ENCODE measurements at regions not wholly inside any gene's neighbourhood (a gene's known extent, or its start where the extent isn't known, plus 50 kb on each side); places are given as distances from the start of the nearest gene placed in this dataset.
"Not testable (repeated sequence)": the region's sequence is repeated elsewhere in the genome, so short reads cannot be mapped to it uniquely, and the experiment has no call there.

DNA sequence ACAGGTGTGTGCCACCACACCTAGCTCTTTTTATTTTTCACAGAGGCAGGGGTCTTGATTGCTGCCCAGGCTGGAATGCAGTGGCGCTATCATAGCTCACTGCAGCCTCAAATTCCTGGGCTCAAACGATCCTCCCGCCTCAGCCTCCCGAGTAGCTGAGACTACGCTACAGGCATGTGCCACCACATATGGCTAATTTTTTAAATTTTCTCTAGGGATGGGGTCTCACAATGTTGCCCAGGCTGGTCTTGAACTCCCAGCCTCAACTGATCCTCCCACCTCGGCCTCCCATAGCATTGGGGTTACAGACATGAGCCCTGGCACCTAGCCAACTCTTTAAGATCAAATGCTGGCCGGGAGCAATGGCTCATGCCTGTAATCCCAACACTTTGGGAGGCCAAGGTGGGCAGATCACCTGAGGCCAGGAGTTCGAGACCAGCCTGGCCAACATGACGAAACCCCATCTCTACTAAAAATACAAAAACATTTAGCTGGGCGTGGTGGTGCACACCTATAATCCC is 50.6 kb upstream of the MYL10 start:
- not testable (repeated sequence) for DNase-seq (ENCODE audit: low spot score)

- DNase-seq (ENCODE audit: low spot score) = no peak
Measured at GRCh38 chr7:101680406-101681145, 51.5 kb upstream of the MYL10 start.

- DNase-seq (ENCODE audit: low spot score) = peak; percentile 91
Measured at GRCh38 chr7:101681170-101682007, 52.3 kb upstream of the MYL10 start.

GRCh38 chr7:101684983-101685330 is 55.9 kb upstream of the MYL10 start:
- DNase-seq (ENCODE audit: low spot score) = no peak

- DNase-seq (ENCODE audit: low spot score) = peak; percentile 85
Measured at GRCh38 chr7:101686030-101686429, 56.9 kb upstream of the MYL10 start.

GRCh38 chr7:101687081-101687480 is 58.0 kb upstream of the MYL10 start:
- DNase-seq (ENCODE audit: low spot score) = no peak

DNA sequence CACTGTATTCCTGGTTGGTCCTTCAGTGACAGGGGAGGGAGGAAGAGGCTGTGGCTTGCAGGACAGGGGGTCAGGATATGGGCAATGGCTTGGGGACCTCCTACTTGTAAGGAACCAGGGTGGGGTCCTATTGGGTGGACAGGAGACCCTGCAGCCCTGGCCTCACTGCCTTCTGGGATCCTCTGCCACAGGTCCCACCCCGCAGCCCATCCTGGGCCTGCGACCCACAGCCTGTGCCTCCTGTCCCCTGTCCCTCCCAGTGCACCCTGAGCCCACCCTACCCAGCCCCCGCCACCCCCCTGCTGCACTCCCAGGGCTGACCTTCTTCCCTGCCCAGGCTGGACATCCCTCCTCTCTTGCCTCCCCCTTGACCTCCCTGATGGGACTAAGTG is 58.7 kb upstream of the MYL10 start:
- no peak for DNase-seq (ENCODE audit: low spot score)

- peak; percentile 48 for DNase-seq (ENCODE audit: low spot score)
Measured at GRCh38 chr7:101688183-101688831, 59.2 kb upstream of the MYL10 start.

- DNase-seq (ENCODE audit: low spot score) = no peak
Measured at GRCh38 chr7:101688995-101689907, 60.2 kb upstream of the MYL10 start.

DNA sequence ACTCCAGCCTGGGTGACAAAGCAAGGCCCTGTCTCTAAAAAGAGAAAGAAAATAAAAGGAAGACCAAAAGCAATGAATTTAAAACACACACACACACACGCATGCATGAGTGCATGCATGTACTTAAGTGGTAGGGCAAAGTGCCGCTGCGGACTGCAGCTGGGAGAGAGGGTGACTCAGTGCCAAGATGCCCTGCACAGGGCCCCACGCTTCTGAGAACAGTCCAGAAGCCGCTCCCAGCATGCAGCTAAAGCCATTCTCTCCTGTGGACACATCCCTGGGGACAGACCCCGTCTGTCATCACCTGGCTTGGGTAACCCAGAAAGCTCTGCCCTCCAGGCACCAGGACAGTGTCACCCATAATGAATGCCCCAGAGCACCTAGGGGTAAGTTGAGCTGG is 61.0 kb upstream of the MYL10 start:
- no peak for DNase-seq (ENCODE audit: low spot score)

- DNase-seq (ENCODE audit: low spot score) = no peak
Measured at GRCh38 chr7:101691822-101692384, 62.8 kb upstream of the MYL10 start.

- no peak for DNase-seq (ENCODE audit: low spot score)
Measured at GRCh38 chr7:101693498-101694091, 64.5 kb upstream of the MYL10 start.

DNA sequence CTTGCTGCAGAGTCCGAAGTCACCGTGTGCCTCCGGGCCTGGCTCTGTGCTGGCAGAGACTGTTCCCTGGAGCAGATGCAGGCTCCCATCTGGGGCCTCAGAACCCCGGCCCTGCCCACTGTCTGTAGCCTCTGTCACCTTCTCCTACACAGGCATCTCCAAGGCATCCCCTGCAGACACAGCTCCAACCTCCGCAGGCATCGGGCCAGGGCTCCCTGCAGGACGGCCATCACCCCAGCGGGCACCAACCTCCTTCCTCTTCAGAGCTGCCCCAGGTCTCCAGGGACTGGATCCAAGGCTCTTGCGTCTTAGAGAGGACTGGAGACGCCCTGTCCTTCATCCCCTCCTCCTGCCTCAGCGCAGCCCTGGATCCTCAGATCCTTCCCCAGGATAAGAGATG is 69.9 kb upstream of the MYL10 start:
- DNase-seq (ENCODE audit: low spot score) = no peak

DNA sequence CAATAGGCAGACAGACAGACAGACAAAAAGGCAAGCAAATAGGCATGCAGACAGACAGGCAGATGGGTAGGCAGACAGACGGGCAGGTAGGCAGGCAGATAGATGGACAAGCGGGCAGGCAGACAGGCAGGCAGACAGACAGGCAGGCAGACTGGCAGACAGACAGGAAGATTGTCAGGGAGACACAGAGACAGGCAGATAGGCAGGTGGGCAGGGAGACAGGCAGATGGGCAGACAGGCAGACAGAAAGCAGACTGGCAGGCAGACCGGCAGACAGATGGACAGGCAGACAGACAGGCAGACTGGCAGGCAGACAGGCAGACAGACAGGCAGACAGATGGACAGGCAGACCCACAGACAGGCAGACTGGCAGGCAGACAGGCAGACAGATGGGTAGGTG is 70.3 kb upstream of the MYL10 start:
- no peak for DNase-seq (ENCODE audit: low spot score)

- DNase-seq (ENCODE audit: low spot score) = no peak
Measured at GRCh38 chr7:101699881-101700823, 71.1 kb upstream of the MYL10 start.

DNA sequence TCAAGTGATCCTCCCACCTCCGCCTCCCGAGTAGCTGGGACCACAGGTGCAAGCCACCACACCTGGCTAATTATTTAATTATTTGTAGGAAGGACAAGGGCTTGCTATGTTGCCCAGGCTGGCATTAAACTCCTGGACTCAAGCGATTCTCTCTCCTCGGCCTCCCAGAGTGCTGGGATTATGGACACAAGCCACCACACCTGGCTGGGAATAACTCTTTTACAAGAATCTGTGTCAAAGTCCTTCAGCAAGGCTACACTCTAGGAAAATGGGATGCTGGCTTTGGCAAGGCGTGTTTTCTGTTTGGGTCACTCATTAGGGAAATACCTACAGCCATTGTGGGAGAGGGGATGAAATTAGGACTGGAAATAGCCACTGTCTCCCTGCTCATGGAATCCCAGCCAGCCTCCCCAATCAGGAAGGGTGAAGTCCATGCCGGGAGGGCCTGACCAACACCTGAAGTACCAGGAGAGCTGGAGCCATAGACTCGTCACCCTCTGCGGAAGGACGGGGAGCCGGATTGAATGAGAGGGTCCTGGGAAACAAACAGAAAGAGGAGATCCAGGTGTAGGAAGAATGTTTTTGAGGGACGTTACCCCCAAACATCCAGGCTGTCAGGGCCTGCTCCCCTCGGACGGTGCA is 72.2 kb upstream of the MYL10 start:
- no peak for DNase-seq (ENCODE audit: low spot score)

DNA sequence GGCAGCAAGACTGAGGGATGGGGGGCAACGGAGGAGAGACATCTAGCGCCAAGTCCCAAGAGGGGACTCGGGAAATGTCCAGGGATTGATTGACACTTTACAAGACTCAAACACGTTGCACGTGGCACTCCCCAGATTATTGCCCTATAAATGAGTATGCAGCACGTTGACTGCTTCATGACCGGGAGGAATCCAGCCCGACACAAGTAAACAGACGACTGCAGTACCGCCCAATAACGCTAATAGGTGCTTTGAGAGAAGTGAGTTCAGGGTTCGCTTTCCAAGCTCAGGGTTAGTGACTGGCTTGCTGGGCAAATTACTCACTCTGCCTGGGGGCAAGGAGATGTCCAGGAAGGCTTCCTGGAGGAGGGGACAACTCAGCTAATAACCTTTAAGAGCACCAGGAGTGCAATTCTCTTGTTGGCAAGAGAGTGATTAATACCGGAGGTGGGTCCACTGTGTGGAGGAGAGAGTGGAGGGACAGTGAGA is 73.3 kb upstream of the MYL10 start:
- DNase-seq (ENCODE audit: low spot score) = no peak

DNA sequence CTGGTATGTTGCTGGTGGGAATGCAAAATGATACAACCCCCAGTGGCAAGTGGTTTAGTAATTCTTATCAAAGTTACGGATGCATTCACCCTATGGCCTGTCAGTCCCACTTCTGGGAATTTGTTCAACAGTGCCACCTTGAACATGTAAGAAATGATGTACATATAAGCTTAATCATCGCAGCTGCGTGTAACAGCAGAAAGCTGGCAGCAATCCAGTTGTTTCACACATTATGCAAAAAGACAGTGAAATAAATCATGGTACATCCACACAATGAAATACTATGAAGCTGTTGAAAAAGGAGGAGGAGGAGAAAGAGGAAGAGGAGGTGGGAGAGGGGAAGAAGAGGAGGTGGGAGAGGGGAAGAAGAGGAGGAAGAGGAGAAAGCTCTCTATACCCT is 76.2 kb upstream of the MYL10 start:
- DNase-seq (ENCODE audit: low spot score) = no peak

DNA sequence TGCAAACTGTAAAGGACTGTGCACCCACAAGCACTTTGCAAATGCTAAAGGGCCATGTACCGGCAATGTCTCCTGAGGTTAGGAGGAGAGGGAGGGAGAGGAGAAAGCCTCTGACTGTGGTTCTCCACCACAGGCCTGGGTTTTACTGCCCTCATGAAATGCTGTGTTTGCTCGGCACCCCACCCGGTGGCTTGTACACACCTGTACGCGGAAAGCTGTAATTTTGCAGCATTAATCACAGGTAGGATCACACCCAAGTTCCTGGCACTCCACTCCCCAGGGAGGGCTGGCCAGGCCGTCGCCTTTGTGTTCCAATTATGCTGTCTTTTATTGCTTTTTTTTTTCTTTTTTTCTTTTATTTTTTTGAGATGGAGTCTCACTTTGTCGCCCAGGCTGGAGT is 78.5 kb upstream of the MYL10 start:
- DNase-seq (ENCODE audit: low spot score) = no peak

All from H4 (cell line).